ENCODE measurements at regions not wholly inside any gene's neighbourhood (a gene's known extent, or its start where the extent isn't known, plus 50 kb on each side); places are given as distances from the start of the nearest gene placed in this dataset.

DNA sequence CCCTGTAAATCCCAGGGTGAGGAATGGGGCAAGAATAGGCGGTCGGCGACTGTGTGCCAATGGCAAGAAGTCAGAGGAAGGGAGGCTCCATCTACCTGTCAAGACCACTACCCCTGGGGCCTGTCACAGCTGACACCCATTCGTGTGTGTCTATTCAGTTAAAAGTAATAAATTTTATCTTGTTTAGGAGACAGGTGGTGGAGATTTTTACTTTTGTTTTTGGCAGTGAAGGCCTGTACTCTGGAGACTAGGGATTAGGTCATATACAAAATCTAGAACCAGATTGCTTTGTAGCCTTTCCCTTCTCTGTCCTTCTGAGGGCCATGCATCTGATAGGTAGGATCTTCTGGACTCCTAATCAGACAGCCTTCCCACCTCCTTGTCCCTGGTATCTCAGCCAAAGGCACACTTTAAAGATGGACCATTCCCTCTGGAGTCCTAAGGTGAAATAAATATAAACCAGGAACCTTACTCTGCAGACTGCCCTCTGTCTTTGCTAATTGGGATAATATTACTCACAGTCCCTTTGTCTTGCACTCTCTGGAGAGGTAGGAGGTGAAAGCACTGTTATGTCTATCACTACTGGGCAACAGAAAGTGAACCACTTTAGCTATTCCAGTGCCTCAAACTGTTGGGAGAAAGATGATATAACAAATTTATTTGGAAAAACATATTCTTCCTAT, 213.2 kb upstream of the ACTBL2 start:
- TF ChIP-seq, protein P1, sequence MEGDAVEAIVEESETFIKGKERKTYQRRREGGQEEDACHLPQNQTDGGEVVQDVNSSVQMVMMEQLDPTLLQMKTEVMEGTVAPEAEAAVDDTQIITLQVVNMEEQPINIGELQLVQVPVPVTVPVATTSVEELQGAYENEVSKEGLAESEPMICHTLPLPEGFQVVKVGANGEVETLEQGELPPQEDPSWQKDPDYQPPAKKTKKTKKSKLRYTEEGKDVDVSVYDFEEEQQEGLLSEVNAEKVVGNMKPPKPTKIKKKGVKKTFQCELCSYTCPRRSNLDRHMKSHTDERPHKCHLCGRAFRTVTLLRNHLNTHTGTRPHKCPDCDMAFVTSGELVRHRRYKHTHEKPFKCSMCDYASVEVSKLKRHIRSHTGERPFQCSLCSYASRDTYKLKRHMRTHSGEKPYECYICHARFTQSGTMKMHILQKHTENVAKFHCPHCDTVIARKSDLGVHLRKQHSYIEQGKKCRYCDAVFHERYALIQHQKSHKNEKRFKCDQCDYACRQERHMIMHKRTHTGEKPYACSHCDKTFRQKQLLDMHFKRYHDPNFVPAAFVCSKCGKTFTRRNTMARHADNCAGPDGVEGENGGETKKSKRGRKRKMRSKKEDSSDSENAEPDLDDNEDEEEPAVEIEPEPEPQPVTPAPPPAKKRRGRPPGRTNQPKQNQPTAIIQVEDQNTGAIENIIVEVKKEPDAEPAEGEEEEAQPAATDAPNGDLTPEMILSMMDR (IDR thresholded peaks at IDR 0.05) = peak in 1 of 4 experiments; percentile 19
- TF ChIP-seq POLR2AphosphoS5 (IDR thresholded peaks at IDR 0.05) = no peak
